Erythroblast (primary cell): ENCODE measurements at regions not wholly inside any gene's neighbourhood (a gene's known extent, or its start where the extent isn't known, plus 50 kb on each side); places are given as distances from the start of the nearest gene placed in this dataset.

ENCODE experiments used
- GATA1 ChIP-seq: IDR thresholded peaks from 2 replicates; pipeline ENCODE4 v1.6.1; 2011; ENCODE audit warnings: low read depth, mild to moderate bottlenecking, control low read depth, low read length, moderate library complexity
- POLR2A ChIP-seq: IDR thresholded peaks from 2 replicates; pipeline ENCODE4 v1.6.1; 2011; ENCODE audit warnings: mild to moderate bottlenecking, low read length

DNA sequence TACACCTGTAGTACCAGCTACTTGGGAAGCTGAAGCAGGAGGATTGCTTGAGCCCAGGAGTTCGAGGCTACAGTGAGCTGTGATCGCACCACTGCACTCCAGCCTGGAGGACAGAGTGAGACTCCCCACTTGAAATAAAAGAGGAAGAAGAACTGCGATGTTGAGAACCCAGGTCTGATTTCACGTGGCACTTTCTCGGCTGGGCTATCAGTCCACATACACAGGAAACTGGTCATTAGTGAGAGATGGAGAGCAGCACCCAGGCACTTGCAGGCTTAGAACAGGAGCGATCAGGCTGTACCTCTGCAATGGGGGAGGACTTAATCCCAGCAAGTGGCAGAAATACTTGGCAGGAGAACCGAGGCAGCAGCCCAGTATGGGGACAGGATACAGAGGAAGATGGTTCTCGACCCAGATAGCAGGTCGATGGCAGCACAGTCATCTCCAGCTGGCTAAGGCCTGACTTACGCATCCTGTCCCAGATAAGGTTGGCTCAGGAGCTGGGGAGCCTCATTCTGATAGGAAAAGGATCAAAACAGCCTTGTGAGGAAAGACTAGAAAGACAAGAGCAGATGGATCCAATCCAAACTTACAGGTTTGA, 487.7 kb upstream of the AUTS2 start:
- TF ChIP-seq POLR2A (no peak), GATA1 (no peak)
